Activated CD4-positive, alpha-beta T cell treated with anti-CD3 and anti-CD28 coated beads for 36 hours (primary cell): ENCODE measurements at regions not wholly inside any gene's neighbourhood (a gene's known extent, or its start where the extent isn't known, plus 50 kb on each side); places are given as distances from the start of the nearest gene placed in this dataset.

Source experiments
- ATAC-seq: fragments of 200-7000 bp; cut with Tn5 transposase; one replicate; pipeline ENCODE4 v1.10.0; 2021; ENCODE audit warnings: mild to moderate bottlenecking, moderate library complexity
- CTCF ChIA-PET: fragments of 350-600 bp; sonication (Branson Sonifier 250); formaldehyde crosslinking; loops from one replicate; lab custom pipeline; 2021; ENCODE audit warnings: antibody characterized with exemption; lab: Charles Lee
- POLR2A ChIA-PET: fragments of 350-600 bp; sonication (Branson Sonifier 250); formaldehyde crosslinking; loops from one replicate; lab custom pipeline; 2021; ENCODE audit warnings: antibody characterized with exemption, inconsistent platforms; lab: Charles Lee
- DNase-seq: peaks from one replicate; pipeline ENCODE4 v3.0.0-alpha.2; 2020
- H3K27ac Mint-ChIP-seq: one replicate; pipeline ENCODE4 v1.8.0; 2021; ENCODE audit warnings: mixed read lengths
- H3K27me3 Mint-ChIP-seq: one replicate; pipeline ENCODE4 v1.8.0; 2021; ENCODE audit warnings: mixed read lengths
- H3K36me3 Mint-ChIP-seq: one replicate; pipeline ENCODE4 v1.8.0; 2021; ENCODE audit warnings: low read depth, mixed read lengths
- H3K4me1 Mint-ChIP-seq: one replicate; pipeline ENCODE4 v1.8.0; 2021; ENCODE audit warnings: mixed read lengths
- H3K4me3 Mint-ChIP-seq: one replicate; pipeline ENCODE4 v1.8.0; 2021; ENCODE audit warnings: mild to moderate bottlenecking, moderate library complexity, mixed read lengths
- H3K9me3 Mint-ChIP-seq: one replicate; pipeline ENCODE4 v1.8.0; 2021; ENCODE audit warnings: low read depth, mixed read lengths
- intact Hi-C, 2 experiments: fragments of 100-400 bp; cut with DNase I in 1 of 2; cut with micrococcal nuclease in 1 of 2; formaldehyde crosslinking; loops; one replicate each; pipeline versions ENCODE4 v1.14.2 to v1.15.1; 2022 to 2024; cut with DNase I, micrococcal nuclease

- Mint-ChIP-seq H3K27me3 (no peaks in the 10 kb centered on the region), H3K4me1 (peaks cover 92% of the 10 kb centered on the region), H3K4me3 (peak overlapping the region; percentile 65), H3K9me3 (peaks cover 16% of the 10 kb centered on the region), H3K36me3 (peaks cover 27% of the 10 kb centered on the region), H3K27ac (peak overlapping the region; percentile 100)
- ChIA-PET POLR2A (interaction anchor here (0.6 to 1.3 kb wide), 9 partner anchors 10 to 442 kb away, joined by 4 to 12 read pairs (median 5); no protein-coding TSS in a partner anchor), CTCF (interaction anchor here (0.7 to 1.2 kb wide), 4 partner anchors 9 to 33 kb away, joined by 3 to 6 read pairs (median 4); no protein-coding TSS in a partner anchor)
- ATAC-seq = no peak
- intact Hi-C loops = loop anchor here in 1 of 2 experiments (5.0 to 10.0 kb wide), 3 partner anchors 673 to 881 kb away; no protein-coding TSS in a partner anchor
- no peak for DNase-seq
These were observed 501.7 kb upstream of the JARID2 start for GRCh38 chr6:14744212-14744556.

GRCh38 chr6:14746139-14746837 is 499.6 kb upstream of the JARID2 start:
- H3K36me3 Mint-ChIP-seq = peaks cover 9% of the 10 kb centered on the region
- POLR2A ChIA-PET = interaction anchor here (0.8 kb wide), 1 partner anchor 9 kb away, joined by 3 read pairs; no protein-coding TSS in a partner anchor
- H3K4me3 Mint-ChIP-seq = no peak overlapping the region
- CTCF ChIA-PET = interaction anchor here (0.7 kb wide), 1 partner anchor 147 kb away, joined by 3 read pairs; no protein-coding TSS in a partner anchor
- intact Hi-C loops = loop anchor here (5.0 to 10.0 kb wide), 3 partner anchors 36 to 879 kb away; no protein-coding TSS in a partner anchor
- no peak for ATAC-seq
- peaks cover 7% of the 10 kb centered on the region for H3K9me3 Mint-ChIP-seq
- H3K27ac Mint-ChIP-seq = peak overlapping the region; percentile 68
- H3K4me1 Mint-ChIP-seq = peaks cover 86% of the 10 kb centered on the region
- no peaks in the 10 kb centered on the region for H3K27me3 Mint-ChIP-seq
- no peak for DNase-seq

GRCh38 chr6:14747881-14748520 is 497.9 kb upstream of the JARID2 start:
- Mint-ChIP-seq H3K27me3 (no peaks in the 10 kb centered on the region), H3K9me3 (peaks cover 2% of the 10 kb centered on the region), H3K27ac (peak overlapping the region; percentile 91), H3K4me3 (peak overlapping the region; percentile 3), H3K4me1 (peaks cover 73% of the 10 kb centered on the region), H3K36me3 (peaks cover 3% of the 10 kb centered on the region)
- DNase-seq = peak; percentile 72
- intact Hi-C loops = loop anchor here (1.0 to 10.0 kb wide), 6 partner anchors 15 to 877 kb away; no protein-coding TSS in a partner anchor
- ChIA-PET CTCF (interaction anchor here (0.9 to 1.6 kb wide), 5 partner anchors 14 to 125 kb away, joined by 3 to 4 read pairs (median 3); no protein-coding TSS in a partner anchor), POLR2A (interaction anchor here (0.8 to 1.9 kb wide), 5 partner anchors 12 to 130 kb away, joined by 3 to 12 read pairs (median 3); no protein-coding TSS in a partner anchor)
- ATAC-seq = peak; percentile 16

GRCh38 chr6:14748679-14749078 is 497.2 kb upstream of the JARID2 start:
- H3K27ac Mint-ChIP-seq = peak overlapping the region; percentile 90
- peak; percentile 45 for ATAC-seq
- H3K27me3 Mint-ChIP-seq = no peaks in the 10 kb centered on the region
- peak overlapping the region; percentile 39 for H3K4me3 Mint-ChIP-seq
- ChIA-PET CTCF (interaction anchor here (0.9 to 1.6 kb wide), 4 partner anchors 14 to 38 kb away, joined by 3 to 4 read pairs (median 3); no protein-coding TSS in a partner anchor), POLR2A (interaction anchor here (0.8 to 1.9 kb wide), 6 partner anchors 13 to 129 kb away, joined by 3 to 12 read pairs (median 3); no protein-coding TSS in a partner anchor)
- DNase-seq = peak; percentile 63
- peaks cover 69% of the 10 kb centered on the region for H3K4me1 Mint-ChIP-seq
- intact Hi-C loops = loop anchor here (1.0 to 10.0 kb wide), 6 partner anchors 16 to 876 kb away; no protein-coding TSS in a partner anchor
- H3K36me3 Mint-ChIP-seq = peaks cover 2% of the 10 kb centered on the region
- H3K9me3 Mint-ChIP-seq = no peaks in the 10 kb centered on the region

- Mint-ChIP-seq H3K36me3 (no peaks in the 10 kb centered on the region), H3K9me3 (no peaks in the 10 kb centered on the region), H3K4me1 (peaks cover 64% of the 10 kb centered on the region), H3K27ac (peak overlapping the region; percentile 90), H3K4me3 (no peak overlapping the region), H3K27me3 (no peaks in the 10 kb centered on the region)
- POLR2A ChIA-PET = no interaction called here
- ATAC-seq (no peak), DNase-seq (no peak)
- intact Hi-C loops = no loop called here
- CTCF ChIA-PET = no interaction called here
These were observed 495.7 kb upstream of the JARID2 start for GRCh38 chr6:14750059-14750661.

GRCh38 chr6:14751645-14752175 is 494.2 kb upstream of the JARID2 start:
- Mint-ChIP-seq H3K27me3 (no peaks in the 10 kb centered on the region), H3K36me3 (no peaks in the 10 kb centered on the region), H3K27ac (no peak overlapping the region), H3K9me3 (no peaks in the 10 kb centered on the region), H3K4me3 (no peak overlapping the region), H3K4me1 (peaks cover 62% of the 10 kb centered on the region)
- DNase-seq (no peak), ATAC-seq (no peak)
- ChIA-PET POLR2A (no interaction called here), CTCF (interaction anchor here (0.7 to 1.0 kb wide), 2 partner anchors 35 to 719 kb away, joined by 3 read pairs; no protein-coding TSS in a partner anchor)
- intact Hi-C loops = no loop called here

GRCh38 chr6:14754751-14755513 is 490.9 kb upstream of the JARID2 start:
- Mint-ChIP-seq H3K36me3 (peaks cover 3% of the 10 kb centered on the region), H3K9me3 (peaks cover 2% of the 10 kb centered on the region), H3K4me3 (peak overlapping the region; percentile 40), H3K4me1 (peaks cover 60% of the 10 kb centered on the region), H3K27me3 (no peaks in the 10 kb centered on the region), H3K27ac (peak overlapping the region; percentile 96)
- ChIA-PET CTCF (interaction anchor here (0.6 to 1.0 kb wide), 3 partner anchors 119 to 123 kb away, joined by 3 read pairs; no protein-coding TSS in a partner anchor), POLR2A (interaction anchor here (0.8 to 1.4 kb wide), 7 partner anchors 8 to 269 kb away, joined by 3 to 10 read pairs (median 6); no protein-coding TSS in a partner anchor)
- intact Hi-C loops = loop anchor here (1.0 to 2.0 kb wide), 4 partner anchors 66 to 268 kb away; no protein-coding TSS in a partner anchor
- ATAC-seq = peak; percentile 81
- peak; percentile 82 for DNase-seq

- intact Hi-C loops = no loop called here
- no peak overlapping the region for H3K4me3 Mint-ChIP-seq
- ATAC-seq (no peak), DNase-seq (no peak)
- H3K4me1 Mint-ChIP-seq = peaks cover 60% of the 10 kb centered on the region
- H3K27ac Mint-ChIP-seq = peak overlapping the region; percentile 96
- ChIA-PET POLR2A (no interaction called here), CTCF (interaction anchor here (0.5 to 1.0 kb wide), 2 partner anchors 22 to 49 kb away, joined by 3 read pairs; no protein-coding TSS in a partner anchor)
- H3K36me3 Mint-ChIP-seq = peaks cover 3% of the 10 kb centered on the region
- H3K27me3 Mint-ChIP-seq = no peaks in the 10 kb centered on the region
- peaks cover 4% of the 10 kb centered on the region for H3K9me3 Mint-ChIP-seq
These were observed 489.5 kb upstream of the JARID2 start for GRCh38 chr6:14756340-14756739.

GRCh38 chr6:14757014-14757413 is 488.9 kb upstream of the JARID2 start:
- Mint-ChIP-seq H3K4me3 (no peak overlapping the region), H3K4me1 (peaks cover 60% of the 10 kb centered on the region), H3K27ac (peak overlapping the region; percentile 74), H3K9me3 (peaks cover 4% of the 10 kb centered on the region), H3K36me3 (peaks cover 3% of the 10 kb centered on the region), H3K27me3 (no peaks in the 10 kb centered on the region)
- DNase-seq (no peak), ATAC-seq (no peak)
- intact Hi-C loops = no loop called here
- CTCF ChIA-PET = no interaction called here
- POLR2A ChIA-PET = no interaction called here

- ATAC-seq (no peak), DNase-seq (no peak)
- ChIA-PET CTCF (no interaction called here), POLR2A (no interaction called here)
- H3K4me3 Mint-ChIP-seq = no peak overlapping the region
- peaks cover 4% of the 10 kb centered on the region for H3K9me3 Mint-ChIP-seq
- H3K36me3 Mint-ChIP-seq = peaks cover 3% of the 10 kb centered on the region
- no peaks in the 10 kb centered on the region for H3K27me3 Mint-ChIP-seq
- intact Hi-C loops = no loop called here
- peak overlapping the region; percentile 73 for H3K27ac Mint-ChIP-seq
- H3K4me1 Mint-ChIP-seq = peaks cover 60% of the 10 kb centered on the region
These were observed 488.5 kb upstream of the JARID2 start for GRCh38 chr6:14757418-14757817.
